ENCODE measurements at regions not wholly inside any gene's neighbourhood (a gene's known extent, or its start where the extent isn't known, plus 50 kb on each side); places are given as distances from the start of the nearest gene placed in this dataset.
"Not testable (repeated sequence)": the region's sequence is repeated elsewhere in the genome, so short reads cannot be mapped to it uniquely, and the experiment has no call there.

- TF ChIP-seq CTCF (IDR thresholded peaks at IDR 0.05; ENCODE audit: low read depth, low read length); EZH2phosphoT487 (IDR thresholded peaks at IDR 0.05; ENCODE audit: low read depth): not testable (repeated sequence)
Measured at GRCh38 chr16:31581065-31581464, 53.4 kb downstream of the AHSP start.

Data from OCI-LY3 (cell line).